ENCODE measurements at regions not wholly inside any gene's neighbourhood (a gene's known extent, or its start where the extent isn't known, plus 50 kb on each side); places are given as distances from the start of the nearest gene placed in this dataset.
"Not testable (repeated sequence)": the region's sequence is repeated elsewhere in the genome, so short reads cannot be mapped to it uniquely, and the experiment has no call there.

DNA sequence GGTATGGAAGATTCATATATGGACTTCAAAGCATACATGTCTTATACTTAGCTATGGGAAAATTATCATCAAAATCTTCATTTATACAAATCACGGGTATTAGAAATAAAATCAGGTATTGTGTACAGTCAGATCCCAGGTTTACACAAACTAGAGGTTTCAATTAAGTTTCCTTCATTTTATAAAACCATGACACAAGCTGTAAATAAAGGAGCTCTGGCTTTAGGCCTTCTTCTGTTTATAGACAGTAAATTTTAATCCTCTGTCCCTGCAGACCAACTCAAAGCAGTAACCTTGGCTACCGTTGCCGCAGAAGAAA, 68.8 kb upstream of the CHD2 start:
- no peak for DNase-seq

DNA sequence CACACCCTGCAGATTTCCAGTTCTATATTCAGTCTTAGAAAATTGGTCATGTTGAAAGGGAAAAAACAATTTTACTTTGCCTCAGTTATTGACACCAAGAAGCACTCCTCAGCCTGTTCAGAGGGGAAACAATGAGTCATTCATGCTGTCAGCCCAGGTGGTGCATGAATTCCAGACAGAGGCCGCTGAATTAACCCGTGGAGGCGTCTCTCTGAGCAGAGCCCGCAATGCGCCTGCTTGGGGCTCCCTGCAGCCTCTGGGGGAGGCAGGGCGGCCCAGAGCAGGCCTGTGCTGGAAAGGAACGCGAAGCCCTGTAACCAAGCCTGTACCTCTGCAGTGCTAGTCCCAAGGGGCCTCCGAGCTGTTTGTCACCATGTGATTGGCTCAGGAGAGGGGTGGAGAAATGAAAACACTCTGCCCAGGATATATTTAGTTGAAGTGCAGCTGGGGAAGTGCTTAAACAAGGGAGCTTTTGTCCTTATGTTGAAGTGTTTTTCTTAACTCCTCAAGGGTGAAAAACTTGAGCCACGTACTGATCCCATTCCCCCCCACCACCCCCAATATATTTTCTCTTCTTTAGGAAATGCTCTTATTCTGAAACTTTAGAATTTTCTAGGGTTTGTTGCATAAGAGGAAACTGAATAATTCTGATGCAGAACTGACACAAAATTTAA, 68.3 kb upstream of the CHD2 start:
- peak; percentile 99 for DNase-seq

DNA sequence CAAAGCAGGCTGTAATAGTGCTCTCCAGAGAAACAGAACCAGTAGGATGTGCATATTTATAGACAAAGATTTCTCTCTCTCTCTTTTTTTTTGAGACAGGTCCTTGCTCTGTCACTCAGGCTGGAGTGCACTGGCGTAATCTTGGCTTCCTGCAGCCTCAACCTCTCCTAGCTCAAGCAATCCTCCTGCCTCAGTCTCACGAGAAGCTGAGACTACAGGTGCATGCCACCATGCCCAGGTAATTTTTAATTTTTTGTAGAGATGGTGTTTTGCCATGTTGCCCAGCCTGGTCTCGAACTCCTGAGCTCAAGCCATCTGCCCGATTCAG, 67.1 kb upstream of the CHD2 start:
- no peak for DNase-seq

- no peak for DNase-seq
Observed at GRCh38 chr15:92833493-92834271, 66.4 kb upstream of the CHD2 start.

GRCh38 chr15:92839696-92840095, 60.4 kb upstream of the CHD2 start:
- DNase-seq, result peak; percentile 84

- DNase-seq, result no peak
Observed at GRCh38 chr15:92840149-92840548, 60.0 kb upstream of the CHD2 start.

DNA sequence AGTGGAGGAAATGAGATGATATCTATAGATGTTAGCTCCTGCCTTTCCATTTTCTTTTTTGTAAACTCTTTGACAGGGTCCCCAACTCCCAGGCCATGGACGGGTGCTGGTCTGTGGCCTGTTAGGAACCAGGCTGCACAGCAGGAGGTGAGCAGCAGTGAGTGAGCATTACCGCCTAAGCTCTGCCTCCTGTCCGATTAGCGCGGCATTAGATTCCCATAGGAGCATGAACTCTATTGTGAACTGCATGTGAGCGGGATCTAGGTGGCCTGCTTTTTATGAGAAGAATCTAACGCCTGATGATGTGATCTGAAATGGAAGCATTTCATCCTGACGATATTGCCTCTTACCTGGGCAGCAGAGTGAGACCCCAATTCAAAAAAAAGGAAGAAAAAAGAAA, 56.8 kb upstream of the CHD2 start:
- DNase-seq, result no peak

- no peak for DNase-seq
Observed at GRCh38 chr15:92843814-92844213, 56.3 kb upstream of the CHD2 start.

DNA sequence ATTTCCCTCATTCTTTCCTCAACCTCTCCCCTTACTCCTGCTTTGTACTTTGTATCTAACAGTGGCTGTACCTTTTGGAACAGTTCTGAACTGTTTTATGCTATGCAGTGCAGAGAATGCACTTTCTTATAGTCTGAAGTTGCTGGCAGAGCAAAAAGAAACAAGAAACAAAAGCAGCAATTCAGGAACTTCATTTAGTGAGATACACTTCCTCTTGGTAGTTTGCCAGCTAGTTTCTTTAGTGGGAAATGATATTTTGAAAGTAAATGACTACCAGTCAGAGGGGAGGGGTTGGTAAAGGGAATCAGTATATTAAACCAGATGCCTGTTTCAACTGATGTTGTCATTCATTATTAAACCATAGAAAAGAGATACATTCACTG, 55.0 kb upstream of the CHD2 start:
- DNase-seq, result no peak

GRCh38 chr15:92846741-92847140, 53.4 kb upstream of the CHD2 start:
- DNase-seq, result no peak

GRCh38 chr15:92847841-92848240, 52.3 kb upstream of the CHD2 start:
- no peak for DNase-seq

GRCh38 chr15:92848464-92848851, 51.7 kb upstream of the CHD2 start:
- DNase-seq, result no peak

GRCh38 chr15:92848852-92849598, 51.1 kb upstream of the CHD2 start:
- no peak for DNase-seq

- DNase-seq, result not testable (repeated sequence)
Observed at GRCh38 chr15:92850218-92850617, 49.9 kb upstream of the CHD2 start.
